HL-60 (cell line): ENCODE measurements at regions not wholly inside any gene's neighbourhood (a gene's known extent, or its start where the extent isn't known, plus 50 kb on each side); places are given as distances from the start of the nearest gene placed in this dataset.

Experiments used
- POLR2AphosphoS5 ChIP-seq: IDR thresholded peaks from 2 replicates; pipeline ENCODE4 v1.6.1; 2012; ENCODE audit warnings: low read depth
- TF ChIP-seq, protein P1 (sequence below): IDR thresholded peaks from 2 replicates; pipeline ENCODE4 v1.6.1; 2012; ENCODE audit warnings: low read depth; ENCODE audit not compliant: insufficient replicate concordance
- TF ChIP-seq, protein P2 (sequence below): IDR thresholded peaks from one replicate; pipeline ENCODE4 v1.5.1; 2011; ENCODE audit warnings: low read length, control low read depth, inconsistent platforms; ENCODE audit not compliant: insufficient read depth

DNA sequence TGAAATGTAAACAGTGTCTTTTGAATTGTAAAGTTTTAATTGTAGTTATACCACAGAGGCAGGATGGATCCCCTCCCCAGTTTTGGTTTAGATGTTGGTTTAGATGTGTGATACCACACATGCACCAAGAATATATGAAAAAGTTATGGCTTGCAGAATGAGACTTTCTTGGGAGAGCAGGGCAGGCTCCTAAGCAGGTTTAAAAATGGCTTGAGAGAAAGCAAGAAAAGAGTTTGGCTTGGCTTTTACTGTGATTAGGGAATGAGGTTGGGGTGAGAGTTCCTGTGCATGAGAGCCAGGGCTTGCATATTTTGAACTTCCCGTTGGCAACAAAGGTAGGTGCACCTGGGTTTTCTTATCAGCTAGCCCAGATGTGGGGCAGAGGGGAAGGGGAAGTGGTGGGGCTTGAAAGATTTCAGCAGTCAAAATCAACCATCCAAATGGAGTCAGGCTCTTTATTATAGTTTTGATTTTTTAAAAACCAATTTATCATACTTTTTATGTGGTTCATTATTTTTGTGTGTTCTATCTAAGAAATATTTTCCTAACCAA, 246.9 kb downstream of the MTX2 start:
- TF ChIP-seq, protein P1, sequence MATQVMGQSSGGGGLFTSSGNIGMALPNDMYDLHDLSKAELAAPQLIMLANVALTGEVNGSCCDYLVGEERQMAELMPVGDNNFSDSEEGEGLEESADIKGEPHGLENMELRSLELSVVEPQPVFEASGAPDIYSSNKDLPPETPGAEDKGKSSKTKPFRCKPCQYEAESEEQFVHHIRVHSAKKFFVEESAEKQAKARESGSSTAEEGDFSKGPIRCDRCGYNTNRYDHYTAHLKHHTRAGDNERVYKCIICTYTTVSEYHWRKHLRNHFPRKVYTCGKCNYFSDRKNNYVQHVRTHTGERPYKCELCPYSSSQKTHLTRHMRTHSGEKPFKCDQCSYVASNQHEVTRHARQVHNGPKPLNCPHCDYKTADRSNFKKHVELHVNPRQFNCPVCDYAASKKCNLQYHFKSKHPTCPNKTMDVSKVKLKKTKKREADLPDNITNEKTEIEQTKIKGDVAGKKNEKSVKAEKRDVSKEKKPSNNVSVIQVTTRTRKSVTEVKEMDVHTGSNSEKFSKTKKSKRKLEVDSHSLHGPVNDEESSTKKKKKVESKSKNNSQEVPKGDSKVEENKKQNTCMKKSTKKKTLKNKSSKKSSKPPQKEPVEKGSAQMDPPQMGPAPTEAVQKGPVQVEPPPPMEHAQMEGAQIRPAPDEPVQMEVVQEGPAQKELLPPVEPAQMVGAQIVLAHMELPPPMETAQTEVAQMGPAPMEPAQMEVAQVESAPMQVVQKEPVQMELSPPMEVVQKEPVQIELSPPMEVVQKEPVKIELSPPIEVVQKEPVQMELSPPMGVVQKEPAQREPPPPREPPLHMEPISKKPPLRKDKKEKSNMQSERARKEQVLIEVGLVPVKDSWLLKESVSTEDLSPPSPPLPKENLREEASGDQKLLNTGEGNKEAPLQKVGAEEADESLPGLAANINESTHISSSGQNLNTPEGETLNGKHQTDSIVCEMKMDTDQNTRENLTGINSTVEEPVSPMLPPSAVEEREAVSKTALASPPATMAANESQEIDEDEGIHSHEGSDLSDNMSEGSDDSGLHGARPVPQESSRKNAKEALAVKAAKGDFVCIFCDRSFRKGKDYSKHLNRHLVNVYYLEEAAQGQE, result no peak
- TF ChIP-seq, protein P2, sequence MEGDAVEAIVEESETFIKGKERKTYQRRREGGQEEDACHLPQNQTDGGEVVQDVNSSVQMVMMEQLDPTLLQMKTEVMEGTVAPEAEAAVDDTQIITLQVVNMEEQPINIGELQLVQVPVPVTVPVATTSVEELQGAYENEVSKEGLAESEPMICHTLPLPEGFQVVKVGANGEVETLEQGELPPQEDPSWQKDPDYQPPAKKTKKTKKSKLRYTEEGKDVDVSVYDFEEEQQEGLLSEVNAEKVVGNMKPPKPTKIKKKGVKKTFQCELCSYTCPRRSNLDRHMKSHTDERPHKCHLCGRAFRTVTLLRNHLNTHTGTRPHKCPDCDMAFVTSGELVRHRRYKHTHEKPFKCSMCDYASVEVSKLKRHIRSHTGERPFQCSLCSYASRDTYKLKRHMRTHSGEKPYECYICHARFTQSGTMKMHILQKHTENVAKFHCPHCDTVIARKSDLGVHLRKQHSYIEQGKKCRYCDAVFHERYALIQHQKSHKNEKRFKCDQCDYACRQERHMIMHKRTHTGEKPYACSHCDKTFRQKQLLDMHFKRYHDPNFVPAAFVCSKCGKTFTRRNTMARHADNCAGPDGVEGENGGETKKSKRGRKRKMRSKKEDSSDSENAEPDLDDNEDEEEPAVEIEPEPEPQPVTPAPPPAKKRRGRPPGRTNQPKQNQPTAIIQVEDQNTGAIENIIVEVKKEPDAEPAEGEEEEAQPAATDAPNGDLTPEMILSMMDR, result no peak
- no peak for TF ChIP-seq POLR2AphosphoS5
